Naive thymus-derived CD4-positive, alpha-beta T cell (primary cell): ENCODE measurements at regions not wholly inside any gene's neighbourhood (a gene's known extent, or its start where the extent isn't known, plus 50 kb on each side); places are given as distances from the start of the nearest gene placed in this dataset.

ENCODE experiments used
- ATAC-seq: fragments of 150-1000 bp; cut with Tn5 transposase; 2 replicates; pipeline ENCODE4 v1.10.0; 2021; ENCODE audit warnings: mild to moderate bottlenecking, moderate library complexity
- CTCF ChIA-PET: fragments of 350-600 bp; sonication (Branson Sonifier 250); formaldehyde crosslinking; loops from one replicate; lab custom pipeline; 2021; ENCODE audit warnings: antibody characterized with exemption; lab: Charles Lee
- POLR2A ChIA-PET: fragments of 350-600 bp; sonication (Branson Sonifier 250); formaldehyde crosslinking; loops from one replicate; lab custom pipeline; 2021; ENCODE audit warnings: antibody characterized with exemption, inconsistent platforms; lab: Charles Lee
- DNase-seq, 9 donors: peaks; one replicate each; pipeline versions ENCODE4 v3.0.0 to v3.0.0-alpha.2; 2020 to 2022; ENCODE audit warnings: mixed read lengths in 1 of 9
- H3K27ac ChIP-seq: one replicate; pipeline ENCODE4 v1.7.0; 2013; ENCODE audit warnings: mild to moderate bottlenecking, low read depth, low read length, moderate library complexity
- H3K27me3 ChIP-seq, 2 donors: one replicate each; pipeline ENCODE4 v1.7.0; 2013; ENCODE audit warnings: low read length in 2 of 2, mild to moderate bottlenecking in 2 of 2, moderate library complexity in 2 of 2; ENCODE audit not compliant: control insufficient read depth in 2 of 2, insufficient read depth in 2 of 2
- H3K36me3 ChIP-seq, 3 experiments: 1 replicate in 2 of 3; 2 replicates in 1 of 3; pipeline ENCODE4 v1.7.0; 2013; ENCODE audit warnings: low read length in 3 of 3, mild to moderate bottlenecking in 3 of 3, moderate library complexity in 1 of 3; ENCODE audit not compliant: insufficient read depth in 3 of 3, control insufficient read depth in 2 of 3
- H3K4me1 ChIP-seq, 2 donors: one replicate each; pipeline ENCODE4 v1.7.0; 2013; ENCODE audit warnings: low read length in 2 of 2, mild to moderate bottlenecking in 2 of 2, moderate library complexity in 1 of 2; ENCODE audit not compliant: control insufficient read depth in 2 of 2, insufficient read depth in 2 of 2
- H3K4me3 ChIP-seq: 2 replicates; pipeline ENCODE4 v1.7.0; 2013; ENCODE audit warnings: mild to moderate bottlenecking, low read length
- H3K9me3 ChIP-seq, 3 experiments: 1 replicate in 2 of 3; 2 replicates in 1 of 3; pipeline ENCODE4 v1.7.0; 2013; ENCODE audit warnings: low read length in 3 of 3; ENCODE audit not compliant: control insufficient read depth in 2 of 3
- H3K27ac Mint-ChIP-seq, 9 donors: one replicate each; pipeline ENCODE4 v1.8.0; 2020 to 2022; ENCODE audit warnings: mixed read lengths in 9 of 9, mild to moderate bottlenecking in 8 of 9, moderate library complexity in 5 of 9, inconsistent platforms in 2 of 9
- H3K27me3 Mint-ChIP-seq, 5 donors: one replicate each; pipeline ENCODE4 v1.8.0; 2021 to 2022; ENCODE audit warnings: mixed read lengths in 5 of 5, mild to moderate bottlenecking in 1 of 5
- H3K36me3 Mint-ChIP-seq, 5 donors: one replicate each; pipeline ENCODE4 v1.8.0; 2020 to 2022; ENCODE audit warnings: mixed read lengths in 5 of 5, mild to moderate bottlenecking in 3 of 5, inconsistent platforms in 1 of 5
- H3K4me1 Mint-ChIP-seq, 7 donors: one replicate each; pipeline ENCODE4 v1.8.0; 2020 to 2022; ENCODE audit warnings: mixed read lengths in 7 of 7, mild to moderate bottlenecking in 3 of 7, inconsistent platforms in 1 of 7
- H3K4me3 Mint-ChIP-seq, 10 donors: one replicate each; pipeline ENCODE4 v1.8.0; 2020 to 2022; ENCODE audit warnings: mild to moderate bottlenecking in 10 of 10, mixed read lengths in 10 of 10, moderate library complexity in 6 of 10, inconsistent platforms in 2 of 10
- H3K9me3 Mint-ChIP-seq, 11 donors: one replicate each; pipeline ENCODE4 v1.8.0; 2020 to 2022; ENCODE audit warnings: mixed read lengths in 11 of 11, mild to moderate bottlenecking in 4 of 11, inconsistent platforms in 1 of 11, moderate library complexity in 1 of 11
- intact Hi-C, 2 donors: fragments of 100-400 bp; cut with micrococcal nuclease; formaldehyde crosslinking; loops; one replicate each; pipeline ENCODE4 v1.15.1; 2023

DNA sequence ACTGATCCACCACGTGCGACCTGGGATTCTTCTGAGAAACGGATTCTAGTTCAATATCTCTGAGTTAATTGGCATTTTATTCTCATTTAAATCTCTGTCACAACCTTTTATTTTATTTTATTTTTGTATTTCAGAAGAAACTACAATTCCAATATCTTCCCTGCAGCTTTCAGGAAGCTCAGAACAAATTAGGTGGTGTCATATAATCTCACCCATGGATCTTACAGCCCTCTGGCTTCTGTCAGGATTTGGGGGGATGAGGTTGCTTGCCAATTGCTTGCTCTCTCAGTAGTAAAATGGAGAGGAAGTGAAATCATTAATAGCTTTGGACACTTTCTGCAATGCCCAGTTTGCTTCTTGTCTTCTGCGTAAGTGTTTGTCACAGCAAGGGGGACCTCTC, 205.4 kb downstream of the TLE3 start:
- Mint-ChIP-seq H3K27me3 (peaks cover 0 to 45% (median 13%) of the 10 kb centered on the region in 5 donors), H3K4me1 (peaks cover 0 to 13% (median 0%) of the 10 kb centered on the region in 7 donors), H3K9me3 (peaks cover 0 to 16% (median 2%) of the 10 kb centered on the region in 11 donors), H3K36me3 (no peaks in the 10 kb centered on the region), H3K27ac (no peak overlapping the region), H3K4me3 (no peak overlapping the region)
- Histone ChIP-seq H3K27me3 (no peaks in the 10 kb centered on the region), H3K36me3 (no peaks in the 10 kb centered on the region), H3K4me1 (no peaks in the 10 kb centered on the region), H3K4me3 (no peak overlapping the region), H3K27ac (no peak overlapping the region), H3K9me3 (no peaks in the 10 kb centered on the region)
- intact Hi-C loops, result no loop called here
- ATAC-seq, result no peak
- POLR2A ChIA-PET, result no interaction called here
- CTCF ChIA-PET, result no interaction called here
- no peak for DNase-seq

DNA sequence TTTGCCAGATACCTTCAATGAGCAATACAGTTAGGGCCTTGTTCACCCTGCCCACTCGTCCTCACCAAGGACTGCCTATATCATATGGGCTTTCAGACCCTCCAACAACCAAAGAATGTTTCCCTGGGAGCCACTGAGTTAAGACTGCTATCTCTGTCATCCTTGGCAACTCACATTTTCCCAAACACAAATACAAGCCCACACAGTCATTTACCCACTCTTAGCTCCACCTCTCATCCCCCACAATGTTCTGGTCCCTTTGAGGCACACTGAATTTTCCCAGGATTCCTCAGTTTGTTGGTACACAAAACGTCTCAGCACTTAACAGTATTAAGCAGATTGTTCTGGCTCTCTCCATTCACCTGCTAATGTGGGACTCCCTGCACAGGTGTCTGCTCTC, 204.6 kb downstream of the TLE3 start:
- Mint-ChIP-seq H3K9me3 (peaks cover 0 to 16% (median 2%) of the 10 kb centered on the region in 11 donors), H3K36me3 (no peaks in the 10 kb centered on the region), H3K4me1 (peaks cover 0 to 13% (median 0%) of the 10 kb centered on the region in 7 donors), H3K27ac (no peak overlapping the region), H3K27me3 (peaks cover 0 to 47% (median 13%) of the 10 kb centered on the region in 5 donors), H3K4me3 (no peak overlapping the region)
- H3K4me3 ChIP-seq, result no peak overlapping the region
- no peaks in the 10 kb centered on the region for H3K4me1 ChIP-seq
- intact Hi-C loops, result no loop called here
- ChIA-PET CTCF (no interaction called here), POLR2A (no interaction called here)
- ATAC-seq (no peak), DNase-seq (no peak)
- no peaks in the 10 kb centered on the region for H3K36me3 ChIP-seq
- no peak overlapping the region for H3K27ac ChIP-seq
- H3K27me3 ChIP-seq, result no peaks in the 10 kb centered on the region
- no peaks in the 10 kb centered on the region for H3K9me3 ChIP-seq

DNA sequence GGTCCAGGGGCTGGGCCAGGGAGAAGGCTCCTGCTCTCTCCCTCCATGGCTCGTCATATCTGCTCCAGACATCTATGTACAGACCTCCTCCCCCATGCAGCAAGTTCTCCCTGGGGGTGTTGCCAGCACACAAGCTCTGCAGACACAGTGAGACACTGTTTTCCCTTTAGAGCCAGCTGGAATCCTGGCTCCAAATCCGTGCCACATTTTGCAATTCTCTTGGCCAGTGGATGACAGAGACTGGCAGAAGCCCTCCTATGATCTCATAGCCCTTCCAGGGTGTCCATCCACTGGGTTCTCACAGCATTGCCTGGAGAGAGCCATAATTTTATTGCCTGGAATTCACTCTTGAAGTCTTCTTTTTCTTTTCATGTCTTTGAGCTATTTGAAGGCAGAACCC, 203.9 kb downstream of the TLE3 start:
- peaks cover 0 to 47% (median 13%) of the 10 kb centered on the region in 5 donors for H3K27me3 Mint-ChIP-seq

DNA sequence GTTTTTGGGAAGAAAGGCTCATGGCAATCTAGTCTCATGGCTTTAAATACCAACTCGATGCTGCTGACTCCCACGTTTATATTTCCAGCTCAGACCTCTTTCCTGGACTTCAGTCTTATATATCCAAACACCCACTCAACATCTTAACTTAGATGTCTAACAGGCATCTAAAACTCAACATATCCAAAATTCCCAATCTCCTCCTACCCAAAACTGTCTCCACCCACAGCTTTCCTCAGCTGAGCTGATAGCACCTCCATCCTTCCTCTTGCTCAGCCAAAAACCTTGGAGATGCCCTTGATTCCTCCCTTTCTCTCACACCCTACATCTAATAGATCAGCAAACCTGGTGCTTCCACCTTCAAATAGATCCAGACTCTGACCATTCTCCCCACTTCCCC, 202.5 kb downstream of the TLE3 start:
- ATAC-seq (no peak), DNase-seq (no peak)
- H3K9me3 Mint-ChIP-seq, result peaks cover 0 to 16% (median 2%) of the 10 kb centered on the region in 11 donors
- no peak overlapping the region for H3K27ac Mint-ChIP-seq
- H3K36me3 Mint-ChIP-seq, result no peaks in the 10 kb centered on the region
- H3K4me3 Mint-ChIP-seq, result no peak overlapping the region
- Histone ChIP-seq H3K4me3 (no peak overlapping the region), H3K27me3 (no peaks in the 10 kb centered on the region), H3K4me1 (no peaks in the 10 kb centered on the region), H3K36me3 (no peaks in the 10 kb centered on the region), H3K27ac (no peak overlapping the region), H3K9me3 (no peaks in the 10 kb centered on the region)
- ChIA-PET CTCF (interaction anchor here (0.6 kb wide), 1 partner anchor 17 kb away, joined by 3 read pairs; no protein-coding TSS in a partner anchor), POLR2A (no interaction called here)
- peaks cover 0 to 50% (median 15%) of the 10 kb centered on the region in 5 donors for H3K27me3 Mint-ChIP-seq
- intact Hi-C loops, result no loop called here
- H3K4me1 Mint-ChIP-seq, result peaks cover 0 to 13% (median 0%) of the 10 kb centered on the region in 7 donors

More for the DNA sequence above, 203.9 kb downstream of the TLE3 start:
- H3K27ac Mint-ChIP-seq, result no peak overlapping the region
- H3K4me3 ChIP-seq, result no peak overlapping the region
- no peak overlapping the region for H3K27ac ChIP-seq
- no peak overlapping the region for H3K4me3 Mint-ChIP-seq
- intact Hi-C loops, result no loop called here
- peaks cover 0 to 13% (median 0%) of the 10 kb centered on the region in 7 donors for H3K4me1 Mint-ChIP-seq
- peaks cover 0 to 16% (median 2%) of the 10 kb centered on the region in 11 donors for H3K9me3 Mint-ChIP-seq
- CTCF ChIA-PET, result no interaction called here
- H3K36me3 Mint-ChIP-seq, result no peaks in the 10 kb centered on the region
- ATAC-seq, result no peak
- H3K4me1 ChIP-seq, result no peaks in the 10 kb centered on the region
- no peak for DNase-seq
- H3K36me3 ChIP-seq, result no peaks in the 10 kb centered on the region
- H3K27me3 ChIP-seq, result no peaks in the 10 kb centered on the region
- POLR2A ChIA-PET, result no interaction called here
- no peaks in the 10 kb centered on the region for H3K9me3 ChIP-seq

DNA sequence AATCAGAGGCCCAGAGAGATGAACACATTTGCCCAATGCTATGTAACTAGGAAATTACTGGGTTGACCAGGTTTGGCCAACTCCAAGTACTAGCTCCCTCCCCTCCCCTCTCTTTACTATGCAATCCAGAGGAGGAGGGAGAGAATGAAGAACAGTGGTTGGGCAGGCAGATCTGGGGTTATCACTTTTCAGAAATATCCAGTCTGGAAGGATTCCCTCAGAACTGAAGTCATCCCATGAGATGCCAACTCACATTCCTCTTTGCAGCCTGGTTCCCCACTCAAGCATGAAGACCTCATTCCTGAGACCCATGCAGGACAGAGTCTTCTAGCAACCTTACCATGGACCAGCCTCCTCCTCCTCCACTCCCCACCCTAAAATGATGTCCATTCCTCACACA, 201.1 kb downstream of the TLE3 start:
- POLR2A ChIA-PET, result no interaction called here
- peaks cover 0 to 11% (median 0%) of the 10 kb centered on the region in 11 donors for H3K9me3 Mint-ChIP-seq
- no peaks in the 10 kb centered on the region for H3K36me3 Mint-ChIP-seq
- H3K27ac Mint-ChIP-seq, result no peak overlapping the region
- H3K9me3 ChIP-seq, result no peaks in the 10 kb centered on the region
- H3K27me3 ChIP-seq, result no peaks in the 10 kb centered on the region
- no peak for ATAC-seq
- no peak overlapping the region for H3K4me3 Mint-ChIP-seq
- H3K27me3 Mint-ChIP-seq, result peaks cover 0 to 48% (median 15%) of the 10 kb centered on the region in 5 donors
- no peak for DNase-seq
- H3K36me3 ChIP-seq, result no peaks in the 10 kb centered on the region
- no peak overlapping the region for H3K27ac ChIP-seq
- intact Hi-C loops, result no loop called here
- no peaks in the 10 kb centered on the region for H3K4me1 ChIP-seq
- peaks cover 0 to 13% (median 0%) of the 10 kb centered on the region in 7 donors for H3K4me1 Mint-ChIP-seq
- H3K4me3 ChIP-seq, result no peak overlapping the region
- CTCF ChIA-PET, result no interaction called here

DNA sequence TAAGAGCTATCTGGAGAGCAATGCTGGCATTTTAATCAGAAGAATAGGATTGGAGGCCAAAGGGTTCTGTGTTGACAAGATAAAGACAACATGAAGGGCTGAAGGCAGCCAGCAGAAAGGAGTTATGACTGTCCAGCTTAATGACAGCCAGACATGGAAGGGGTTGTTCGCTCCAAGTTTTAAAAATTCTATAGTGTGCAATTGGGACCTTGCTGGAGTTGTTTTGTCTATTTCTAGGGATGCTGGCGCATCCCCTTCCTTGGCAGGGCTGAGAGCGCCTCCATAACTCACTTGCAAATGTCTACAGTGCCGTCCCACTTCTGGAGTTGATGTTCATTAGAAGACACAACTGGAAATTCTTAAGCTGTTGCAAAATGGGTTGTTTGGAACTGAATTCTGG, 200.7 kb downstream of the TLE3 start:
- Histone ChIP-seq H3K4me3 (no peak overlapping the region), H3K27me3 (no peaks in the 10 kb centered on the region), H3K9me3 (no peaks in the 10 kb centered on the region), H3K4me1 (no peaks in the 10 kb centered on the region), H3K36me3 (no peaks in the 10 kb centered on the region), H3K27ac (no peak overlapping the region)
- intact Hi-C loops, result no loop called here
- DNase-seq (no peak), ATAC-seq (no peak)
- Mint-ChIP-seq H3K9me3 (peaks cover 0 to 11% (median 0%) of the 10 kb centered on the region in 11 donors), H3K4me3 (no peak overlapping the region), H3K27me3 (peaks cover 0 to 46% (median 15%) of the 10 kb centered on the region in 5 donors), H3K36me3 (no peaks in the 10 kb centered on the region), H3K27ac (no peak overlapping the region), H3K4me1 (peaks cover 0 to 13% (median 0%) of the 10 kb centered on the region in 7 donors)
- POLR2A ChIA-PET, result no interaction called here
- CTCF ChIA-PET, result interaction anchor here (0.7 kb wide), 1 partner anchor 65 kb away, joined by 3 read pairs; no protein-coding TSS in a partner anchor
